ENCODE measurements at regions not wholly inside any gene's neighbourhood (a gene's known extent, or its start where the extent isn't known, plus 50 kb on each side); places are given as distances from the start of the nearest gene placed in this dataset.

- Histone ChIP-seq H3F3A (ENCODE audit: low read length, unreplicated experiment) (no peaks in the 10 kb centered on the region), H3K79me2 (ENCODE audit: low read length) (no peaks in the 10 kb centered on the region), H3K27ac (ENCODE audit: low read length) (no peak overlapping the region), H3K4me3 (ENCODE audit: low read length) (no peak overlapping the region), H3K4me2 (ENCODE audit: low read length) (no peak overlapping the region), H2AFZ (ENCODE audit: low read length) (no peak overlapping the region), H3K9me3 (ENCODE audit: low read length) (no peaks in the 10 kb centered on the region), H3K27me3 (ENCODE audit: low read length) (no peaks in the 10 kb centered on the region), H3K9me2 (replicated peaks; ENCODE audit: low read length) (no peaks in the 10 kb centered on the region), H3K4me1 (ENCODE audit: insufficient read depth, low read length) (no peaks in the 10 kb centered on the region), H4K20me1 (ENCODE audit: low read length) (no peaks in the 10 kb centered on the region), H3K36me3 (ENCODE audit: low read depth, low read length) (no peaks in the 10 kb centered on the region), H3K9ac (ENCODE audit: low read length) (no peak overlapping the region)
- TF ChIP-seq EZH2 (IDR thresholded peaks at IDR 0.05; ENCODE audit: low read length, unreplicated experiment) (no peak), EZH2phosphoT487 (IDR thresholded peaks at IDR 0.05; ENCODE audit: borderline replicate concordance, low read length) (no peak)
- TF ChIP-seq, protein P1, sequence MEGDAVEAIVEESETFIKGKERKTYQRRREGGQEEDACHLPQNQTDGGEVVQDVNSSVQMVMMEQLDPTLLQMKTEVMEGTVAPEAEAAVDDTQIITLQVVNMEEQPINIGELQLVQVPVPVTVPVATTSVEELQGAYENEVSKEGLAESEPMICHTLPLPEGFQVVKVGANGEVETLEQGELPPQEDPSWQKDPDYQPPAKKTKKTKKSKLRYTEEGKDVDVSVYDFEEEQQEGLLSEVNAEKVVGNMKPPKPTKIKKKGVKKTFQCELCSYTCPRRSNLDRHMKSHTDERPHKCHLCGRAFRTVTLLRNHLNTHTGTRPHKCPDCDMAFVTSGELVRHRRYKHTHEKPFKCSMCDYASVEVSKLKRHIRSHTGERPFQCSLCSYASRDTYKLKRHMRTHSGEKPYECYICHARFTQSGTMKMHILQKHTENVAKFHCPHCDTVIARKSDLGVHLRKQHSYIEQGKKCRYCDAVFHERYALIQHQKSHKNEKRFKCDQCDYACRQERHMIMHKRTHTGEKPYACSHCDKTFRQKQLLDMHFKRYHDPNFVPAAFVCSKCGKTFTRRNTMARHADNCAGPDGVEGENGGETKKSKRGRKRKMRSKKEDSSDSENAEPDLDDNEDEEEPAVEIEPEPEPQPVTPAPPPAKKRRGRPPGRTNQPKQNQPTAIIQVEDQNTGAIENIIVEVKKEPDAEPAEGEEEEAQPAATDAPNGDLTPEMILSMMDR (conservative IDR thresholded peaks at IDR 0.05; ENCODE audit: low read depth, low read length), result no peak
- CTCF ChIA-PET, result no interaction called here
- no TSS peak for BruUV-seq (replicated peaks)
- DNase-seq (no peak), ATAC-seq (no peak)
- intact Hi-C loops (cut with micrococcal nuclease), result no loop called here
- POLR2A ChIA-PET (ENCODE audit: unreplicated experiment), result no interaction called here
Measured at GRCh38 chr9:86695910-86696424, 251.3 kb downstream of the GAS1 start.

DNA sequence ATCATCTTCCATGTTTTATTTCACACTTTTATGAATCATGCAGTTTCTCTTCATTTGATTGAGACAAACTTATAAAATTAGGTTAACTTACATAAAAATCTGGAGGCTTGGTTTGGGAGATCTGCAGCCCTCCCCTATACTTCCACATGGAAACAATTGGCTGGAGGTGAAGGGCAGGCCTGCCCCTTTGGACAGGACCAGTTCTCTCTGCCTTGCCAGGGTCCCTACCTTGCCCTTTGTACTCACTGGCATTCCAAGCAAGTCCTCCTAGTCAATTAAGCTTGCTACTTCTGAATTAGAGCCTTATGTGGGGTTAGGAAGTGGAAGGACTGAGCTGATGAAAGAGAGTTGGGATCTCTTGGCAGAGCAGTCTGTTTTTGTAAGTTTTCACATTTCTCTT lies 257.3 kb downstream of the GAS1 start:
- ChIA-PET CTCF (no interaction called here), POLR2A (ENCODE audit: unreplicated experiment) (no interaction called here)
- no peak overlapping the region for H3K9ac ChIP-seq (ENCODE audit: low read length)
- H3K79me2 ChIP-seq (ENCODE audit: low read length), result no peaks in the 10 kb centered on the region
- no peak overlapping the region for H3K4me3 ChIP-seq (ENCODE audit: low read length)
- H3K9me2 ChIP-seq (replicated peaks; ENCODE audit: low read length), result no peaks in the 10 kb centered on the region
- intact Hi-C loops (cut with micrococcal nuclease), result no loop called here
- DNase-seq, result no peak
- H3K27me3 ChIP-seq (ENCODE audit: low read length), result 0 out of 2 replicates have a peak, but pooled peaks cover 6% of the 10 kb centered on the region
- ATAC-seq, result no peak
- H3K4me1 ChIP-seq (ENCODE audit: insufficient read depth, low read length), result no peaks in the 10 kb centered on the region
- TF ChIP-seq EZH2phosphoT487 (IDR thresholded peaks at IDR 0.05; ENCODE audit: borderline replicate concordance, low read length), result no peak
- TF ChIP-seq, protein P1 (conservative IDR thresholded peaks at IDR 0.05; ENCODE audit: low read depth, low read length), result no peak
- TF ChIP-seq EZH2 (IDR thresholded peaks at IDR 0.05; ENCODE audit: low read length, unreplicated experiment), result no peak
- no TSS peak for BruUV-seq (replicated peaks)
- no peaks in the 10 kb centered on the region for H3K36me3 ChIP-seq (ENCODE audit: low read depth, low read length)
- no peaks in the 10 kb centered on the region for H3K9me3 ChIP-seq (ENCODE audit: low read length)
- H4K20me1 ChIP-seq (ENCODE audit: low read length), result no peaks in the 10 kb centered on the region
- H2AFZ ChIP-seq (ENCODE audit: low read length), result no peak overlapping the region
- no peaks in the 10 kb centered on the region for H3F3A ChIP-seq (ENCODE audit: low read length, unreplicated experiment)
- H3K27ac ChIP-seq (ENCODE audit: low read length), result no peak overlapping the region
- no peak overlapping the region for H3K4me2 ChIP-seq (ENCODE audit: low read length)

DNA sequence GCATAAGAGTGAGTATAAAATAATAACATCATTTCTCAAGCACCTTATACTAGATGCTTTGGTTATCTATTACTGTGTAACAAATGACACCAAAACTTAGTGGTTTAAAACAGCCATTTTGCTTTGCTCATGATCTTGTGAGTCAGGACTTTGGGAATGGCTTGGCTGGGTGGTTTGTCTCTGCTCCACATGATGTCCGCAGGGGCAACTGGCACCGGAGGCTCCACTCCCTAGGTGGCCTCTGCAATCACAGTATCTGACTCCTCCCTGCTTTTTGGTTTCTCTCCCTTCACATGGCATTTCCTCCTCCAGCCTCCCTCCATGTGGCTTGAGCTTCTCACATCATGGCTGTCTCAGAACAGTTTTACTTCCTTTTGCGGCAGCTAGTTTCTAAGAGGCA lies 259.5 kb downstream of the GAS1 start:
- ChIA-PET CTCF (no interaction called here), POLR2A (ENCODE audit: unreplicated experiment) (no interaction called here)
- ATAC-seq (no peak), DNase-seq (no peak)
- no peaks in the 10 kb centered on the region for H3K79me2 ChIP-seq (ENCODE audit: low read length)
- H3K27me3 ChIP-seq (ENCODE audit: low read length), result 0 out of 2 replicates have a peak, but pooled peaks cover 6% of the 10 kb centered on the region
- TF ChIP-seq EZH2 (IDR thresholded peaks at IDR 0.05; ENCODE audit: low read length, unreplicated experiment) (no peak), EZH2phosphoT487 (IDR thresholded peaks at IDR 0.05; ENCODE audit: borderline replicate concordance, low read length) (no peak)
- TF ChIP-seq, protein P1 (conservative IDR thresholded peaks at IDR 0.05; ENCODE audit: low read depth, low read length), result no peak
- no peaks in the 10 kb centered on the region for H3K9me3 ChIP-seq (ENCODE audit: low read length)
- H3K4me3 ChIP-seq (ENCODE audit: low read length), result no peak overlapping the region
- BruUV-seq (replicated peaks), result no TSS peak
- no peak overlapping the region for H3K9ac ChIP-seq (ENCODE audit: low read length)
- H3F3A ChIP-seq (ENCODE audit: low read length, unreplicated experiment), result no peaks in the 10 kb centered on the region
- H3K4me2 ChIP-seq (ENCODE audit: low read length), result no peak overlapping the region
- no peak overlapping the region for H2AFZ ChIP-seq (ENCODE audit: low read length)
- no peak overlapping the region for H3K27ac ChIP-seq (ENCODE audit: low read length)
- no peaks in the 10 kb centered on the region for H3K36me3 ChIP-seq (ENCODE audit: low read depth, low read length)
- no peaks in the 10 kb centered on the region for H4K20me1 ChIP-seq (ENCODE audit: low read length)
- intact Hi-C loops (cut with micrococcal nuclease), result no loop called here
- H3K4me1 ChIP-seq (ENCODE audit: insufficient read depth, low read length), result no peaks in the 10 kb centered on the region
- H3K9me2 ChIP-seq (replicated peaks; ENCODE audit: low read length), result no peaks in the 10 kb centered on the region

All from PC-3 (cell line).